ENCODE measurements at regions not wholly inside any gene's neighbourhood (a gene's known extent, or its start where the extent isn't known, plus 50 kb on each side); places are given as distances from the start of the nearest gene placed in this dataset.

GRCh38 chr21:38729754-38730379 is 75.9 kb upstream of the ETS2 start:
- TF ChIP-seq CTCF (IDR thresholded peaks at IDR 0.05; ENCODE audit: extremely low read depth in 1 of 2, insufficient read depth in 1 of 2, low read depth in 1 of 2, low read length in 2 of 2) (no peak), EZH2 (IDR thresholded peaks at IDR 0.05; ENCODE audit: borderline replicate concordance, low read depth, low read length, severe bottlenecking) (no peak), FOS (IDR thresholded peaks at IDR 0.05; ENCODE audit: borderline replicate concordance, insufficient read depth, low read length) (no peak), POLR2A (IDR thresholded peaks at IDR 0.05; ENCODE audit: low read depth, low read length) (no peak), POLR2AphosphoS5 (IDR thresholded peaks at IDR 0.05; ENCODE audit: insufficient read depth, low read depth, low read length) (no peak), MYC (IDR thresholded peaks at IDR 0.05; ENCODE audit: low read depth, low read length) (no peak), MAX (IDR thresholded peaks at IDR 0.05; ENCODE audit: insufficient read depth, insufficient read length) (no peak), JUN (IDR thresholded peaks at IDR 0.05; ENCODE audit: borderline replicate concordance, insufficient read depth, insufficient read length, low read depth) (no peak), GATA2 (IDR thresholded peaks at IDR 0.05; ENCODE audit: insufficient read depth, insufficient read length, low read depth, low read length) (no peak)

Measured in endothelial cell of umbilical vein (primary cell).